SHP77 (cell line): ENCODE measurements at regions not wholly inside any gene's neighbourhood (a gene's known extent, or its start where the extent isn't known, plus 50 kb on each side); places are given as distances from the start of the nearest gene placed in this dataset.
"Not testable (repeated sequence)": the region's sequence is repeated elsewhere in the genome, so short reads cannot be mapped to it uniquely, and the experiment has no call there.

Source experiments
- DNase-seq, 2 experiments: peaks; one replicate each; lab custom pipeline; 2025; lab: John Stamatoyannopoulos, UW

GRCh38 chr2:56021136-56021474 is 97.5 kb upstream of the EFEMP1 start:
- DNase-seq: no peak

DNA sequence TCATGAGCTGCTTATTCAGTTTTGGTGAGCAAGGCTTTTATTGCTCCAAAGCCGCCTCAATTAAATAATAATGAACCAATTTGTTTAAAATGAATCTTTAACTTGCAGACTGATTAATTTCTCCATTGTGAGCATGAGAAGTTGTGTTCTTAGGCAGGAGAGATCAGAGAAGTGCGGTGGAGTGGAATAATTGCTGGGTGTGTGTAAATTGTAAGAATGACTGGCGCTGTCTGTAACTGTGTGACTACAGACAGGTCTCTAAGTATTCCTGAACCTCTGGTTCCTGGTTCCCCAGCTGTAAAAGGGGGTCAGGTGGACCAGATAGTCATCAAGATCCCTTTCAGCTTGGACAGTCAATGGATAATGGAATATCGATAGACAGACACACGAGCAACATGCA is 98.0 kb upstream of the EFEMP1 start:
- no peak for DNase-seq

DNA sequence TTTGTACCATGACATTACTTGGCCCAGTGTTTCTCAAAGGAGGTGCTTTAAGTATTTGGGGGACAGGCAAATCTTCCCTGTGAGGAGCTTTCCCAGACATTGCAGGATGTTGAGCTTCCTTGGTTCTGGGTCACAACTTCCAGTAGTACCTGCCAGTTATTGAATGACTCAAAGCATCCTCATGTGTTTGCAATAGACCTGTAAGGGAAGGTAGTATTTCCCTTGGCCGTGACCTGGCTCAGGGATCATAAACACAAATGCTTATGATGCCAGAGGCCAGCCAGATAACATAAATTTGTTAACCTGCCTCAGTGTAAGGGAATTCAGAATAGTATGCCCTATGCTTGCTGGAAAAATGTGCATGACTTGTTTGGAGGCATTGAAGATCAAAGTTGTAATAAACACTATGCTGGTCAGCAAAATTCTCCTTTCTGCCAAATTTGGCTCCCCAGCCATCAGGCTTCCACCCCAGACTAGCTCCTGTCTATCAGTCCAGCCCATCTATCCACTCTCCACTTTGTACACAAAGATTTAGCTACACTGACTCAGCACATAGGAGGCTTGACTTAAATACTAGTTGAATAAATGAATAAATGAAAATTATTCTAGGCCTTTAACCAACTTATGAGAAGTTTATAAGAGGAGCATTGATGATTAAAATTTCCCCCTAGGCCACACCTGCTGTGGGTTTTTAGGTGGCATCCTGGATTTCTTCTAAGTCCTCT is 102.0 kb upstream of the EFEMP1 start:
- no peak for DNase-seq

DNA sequence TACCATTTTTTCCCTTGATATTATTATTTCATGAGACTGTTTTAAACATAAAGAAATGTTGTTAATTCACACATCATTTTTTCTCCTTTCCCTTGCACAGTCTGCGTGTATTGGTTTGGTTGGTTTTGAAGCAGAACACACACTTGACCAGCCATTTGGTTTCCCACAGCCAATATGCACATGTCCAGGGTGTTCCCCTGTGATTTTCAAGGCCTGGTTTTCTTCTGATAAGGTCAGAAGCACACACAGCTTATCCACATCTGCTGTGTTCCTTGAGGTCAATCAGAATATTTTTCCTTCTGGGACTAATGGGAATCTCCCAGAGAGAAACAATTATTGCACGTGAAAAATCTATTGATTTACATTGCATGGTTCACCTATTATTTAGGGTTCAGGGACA is 103.2 kb upstream of the EFEMP1 start:
- DNase-seq: no peak

- no peak for DNase-seq
Measured at GRCh38 chr2:56030062-56030461, 106.5 kb upstream of the EFEMP1 start.

GRCh38 chr2:56030901-56031300 is 107.3 kb upstream of the EFEMP1 start:
- DNase-seq: no peak

- DNase-seq: no peak
Measured at GRCh38 chr2:56034258-56034657, 110.7 kb upstream of the EFEMP1 start.

- peak in 1 of 2 experiments; percentile 12 for DNase-seq
Measured at GRCh38 chr2:56040189-56040588, 116.6 kb upstream of the EFEMP1 start.

GRCh38 chr2:56040834-56041233 is 117.3 kb upstream of the EFEMP1 start:
- no peak for DNase-seq

GRCh38 chr2:56047136-56047535 is 123.6 kb upstream of the EFEMP1 start:
- no peak for DNase-seq

GRCh38 chr2:56049233-56049845 is 125.8 kb upstream of the EFEMP1 start:
- DNase-seq: no peak

DNA sequence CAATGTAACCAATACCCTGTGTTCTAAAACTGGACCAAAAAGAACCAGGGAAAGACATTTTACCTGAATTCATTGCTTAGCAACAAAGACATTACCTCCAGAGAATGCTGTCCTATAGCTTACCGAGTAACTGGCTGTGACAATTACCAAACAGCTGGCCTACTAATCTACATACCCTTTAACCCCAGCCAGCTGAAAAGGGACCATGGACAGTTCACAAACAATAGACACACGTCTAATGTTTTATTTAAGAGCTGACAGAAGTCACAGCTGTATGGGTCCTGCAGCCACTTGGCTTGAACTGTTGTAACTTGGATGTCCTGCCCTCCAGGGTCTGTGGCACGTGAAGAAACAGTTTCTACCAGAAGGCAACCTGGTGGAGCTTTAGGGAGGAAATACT is 130.1 kb upstream of the EFEMP1 start:
- no peak for DNase-seq

GRCh38 chr2:56055405-56055804 is 128.4 kb upstream of the CCDC85A start:
- no peak for DNase-seq

GRCh38 chr2:56061327-56061726 is 122.5 kb upstream of the CCDC85A start:
- not testable (repeated sequence) for DNase-seq

- DNase-seq: no peak
Measured at GRCh38 chr2:56068746-56069145, 115.0 kb upstream of the CCDC85A start.

DNA sequence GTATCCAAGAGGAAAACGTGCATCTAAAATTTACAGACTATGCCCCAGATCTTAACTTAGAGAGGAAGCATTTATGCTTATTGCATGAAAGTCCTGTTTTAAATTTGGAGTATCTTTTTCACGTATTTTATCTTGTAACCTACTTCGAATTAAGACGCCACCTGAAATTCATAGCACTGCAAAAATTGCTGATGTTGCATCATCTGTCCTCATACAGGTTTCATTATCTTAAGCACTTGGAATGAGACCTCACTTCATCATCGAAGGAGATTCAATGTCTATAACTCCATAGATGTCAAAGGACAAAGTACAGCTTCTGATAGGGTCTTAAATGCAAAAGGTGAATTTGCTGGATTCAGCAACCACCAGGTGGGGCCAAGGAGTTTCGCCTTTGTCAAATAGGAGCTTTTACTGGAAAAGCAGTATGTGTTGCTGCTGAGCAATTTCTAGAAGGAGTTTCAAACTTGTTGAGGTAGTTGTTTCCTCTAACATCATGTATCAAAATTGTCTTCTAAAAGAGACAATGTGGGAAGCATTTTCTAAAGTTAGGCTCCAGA is 106.4 kb upstream of the CCDC85A start:
- peak; percentile 36 to 39 for DNase-seq

DNA sequence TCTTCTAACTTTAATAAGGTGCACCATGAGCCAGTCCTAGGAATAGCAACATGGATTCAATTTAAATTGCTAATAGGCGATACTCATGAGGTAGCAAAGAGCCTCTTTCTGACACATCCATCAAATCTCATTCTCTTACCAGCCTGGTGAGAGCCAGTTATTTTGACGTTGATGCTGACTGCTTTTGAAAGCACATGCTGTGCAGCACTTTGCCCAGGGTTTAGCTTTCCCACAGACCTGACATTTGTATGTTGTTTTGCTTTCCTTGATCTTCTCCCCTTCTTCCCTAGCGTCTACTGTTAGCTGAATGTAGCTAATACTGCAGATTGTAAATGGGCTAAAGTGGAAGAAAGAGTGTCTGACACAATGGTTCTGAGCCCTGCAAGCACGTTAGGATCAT is 101.1 kb upstream of the CCDC85A start:
- DNase-seq: no peak

- peak in 1 of 2 experiments; percentile 3 for DNase-seq
Measured at GRCh38 chr2:56084111-56084901, 99.5 kb upstream of the CCDC85A start.

DNA sequence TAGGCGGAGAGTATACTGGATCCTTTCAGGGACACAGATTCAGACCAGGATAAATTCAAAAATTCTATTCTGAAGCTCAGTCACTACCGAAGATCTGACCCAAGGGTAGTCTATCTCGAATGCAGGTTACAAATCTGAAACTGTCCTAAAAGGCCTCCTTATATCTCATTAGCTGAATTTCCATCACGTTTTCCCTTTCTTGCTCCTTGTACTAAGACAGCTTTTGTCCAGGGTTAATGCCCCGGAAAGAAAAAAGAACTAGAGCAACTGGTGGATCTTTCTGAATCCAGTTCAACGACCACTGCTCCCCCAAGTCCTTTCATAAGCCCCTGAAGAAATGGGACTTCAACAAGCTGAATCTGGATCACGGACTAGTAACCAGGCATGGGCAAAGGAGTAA is 97.5 kb upstream of the CCDC85A start:
- DNase-seq: no peak

DNA sequence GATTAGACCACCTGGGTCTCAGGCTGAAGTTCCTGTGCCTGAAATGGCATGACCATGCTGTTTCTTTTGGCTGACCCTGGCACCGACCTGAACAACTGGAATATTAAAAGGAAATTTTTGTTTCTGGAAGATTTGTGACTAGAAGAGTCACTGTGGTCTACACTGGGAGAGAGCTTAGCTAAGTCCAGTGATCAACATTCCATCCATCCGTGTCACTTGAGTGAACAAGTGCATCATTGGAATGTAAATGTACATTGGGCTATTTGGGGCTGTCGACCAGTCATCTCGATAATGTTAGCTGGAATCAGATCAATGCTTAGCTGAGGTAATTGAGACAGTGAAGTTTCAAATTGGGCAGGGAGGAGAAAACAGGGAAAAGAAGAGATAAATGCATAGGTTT is 95.4 kb upstream of the CCDC85A start:
- DNase-seq: no peak

- no peak for DNase-seq
Measured at GRCh38 chr2:56089931-56090330, 93.9 kb upstream of the CCDC85A start.

DNA sequence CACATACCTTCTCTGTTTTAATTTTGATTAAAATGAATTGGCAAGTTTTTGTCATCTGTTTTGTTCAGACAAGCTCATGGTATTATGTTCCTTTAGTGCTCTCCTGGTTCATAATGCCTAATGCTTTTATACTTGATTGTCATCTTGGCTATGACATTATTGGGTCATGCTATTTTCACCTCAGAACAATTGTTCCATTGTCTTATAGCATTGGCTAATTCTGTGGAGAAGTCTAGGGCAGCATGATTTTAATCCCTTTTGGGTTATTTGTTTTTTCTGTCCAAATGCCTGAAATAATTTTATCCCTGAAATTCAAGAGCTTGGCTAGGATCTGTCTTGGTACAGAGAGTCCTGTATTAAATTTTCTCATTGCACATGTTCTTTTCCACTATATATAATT is 83.8 kb upstream of the CCDC85A start:
- DNase-seq: no peak

DNA sequence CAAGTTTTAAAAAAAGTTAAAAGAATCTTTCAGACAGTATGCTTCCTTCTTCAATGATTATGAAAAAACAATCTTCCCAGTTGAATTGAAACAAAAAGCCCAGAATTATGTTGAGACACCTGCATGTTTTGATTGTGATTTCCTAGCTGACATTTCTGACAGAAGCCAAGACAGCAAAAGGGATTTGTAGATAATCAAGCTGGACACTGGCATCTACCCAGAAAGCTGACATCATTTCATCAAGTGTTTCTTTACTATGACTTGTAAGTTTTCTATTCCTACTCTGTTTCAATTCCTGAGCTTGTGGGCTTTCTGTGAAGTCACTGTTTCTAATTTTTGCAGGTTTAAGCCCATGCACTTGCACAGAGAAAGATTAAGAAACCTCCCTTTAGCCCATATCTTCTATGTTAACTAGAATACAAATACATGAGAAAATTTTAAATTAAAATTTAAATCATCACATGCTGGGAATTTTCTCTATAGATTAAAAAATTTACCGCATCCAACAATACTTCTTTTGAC is 82.9 kb upstream of the CCDC85A start:
- DNase-seq: no peak
